Thoracic aorta (tissue), 2 donors: ENCODE measurements at regions not wholly inside any gene's neighbourhood (a gene's known extent, or its start where the extent isn't known, plus 50 kb on each side); places are given as distances from the start of the nearest gene placed in this dataset.

Experiments used
- ATAC-seq: fragments of 150-250 bp; one replicate; pipeline ENCODE4 v1.8.0; 2017; ENCODE audit warnings: low read depth; ENCODE audit not compliant: insufficient number of reproducible peaks, low FRiP score
- DNase-seq: peaks from one replicate; pipeline ENCODE4 v3.0.0-alpha.2; 2020; ENCODE audit warnings: low spot score
- H3K27ac ChIP-seq, 2 donors: fragments of 200-600 bp; sonication (generic); 1 replicate in 1 of 2; 2 replicates in 1 of 2; pipeline ENCODE4 v1.5.1; 2016; ENCODE audit warnings: mild to moderate bottlenecking in 2 of 2, moderate library complexity in 2 of 2
- H3K27me3 ChIP-seq: fragments of 200-600 bp; sonication (generic); replicated peaks from 2 replicates; pipeline ENCODE4 v1.6.0; 2016; ENCODE audit warnings: mild to moderate bottlenecking; ENCODE audit not compliant: insufficient read depth
- H3K36me3 ChIP-seq: fragments of 200-600 bp; sonication (generic); one replicate; pipeline ENCODE4 v1.5.1; 2016
- H3K4me1 ChIP-seq, 2 donors: fragments of 200-600 bp; sonication (generic); 1 replicate in 1 of 2; 2 replicates in 1 of 2; pipeline versions ENCODE4 v1.5.1 to v1.6.0; 2016; ENCODE audit warnings: low read depth in 2 of 2, mild to moderate bottlenecking in 1 of 2; ENCODE audit not compliant: control insufficient read depth in 1 of 2
- H3K4me3 ChIP-seq: fragments of 200-600 bp; sonication (generic); 2 replicates; pipeline ENCODE4 v1.5.1; 2016; ENCODE audit warnings: mild to moderate bottlenecking
- H3K9me3 ChIP-seq: fragments of 200-600 bp; sonication (generic); 2 replicates; pipeline ENCODE4 v1.5.1; 2016
- CTCF ChIP-seq: fragments of 200-600 bp; sonication (generic); IDR thresholded peaks from one replicate; pipeline ENCODE4 v1.5.1; 2019; ENCODE audit warnings: antibody characterized with exemption

GRCh38 chr11:100581318-100581717 lies 105.8 kb upstream of the ARHGAP42 start:
- Histone ChIP-seq H3K36me3 (no peaks in the 10 kb centered on the region), H3K9me3 (no peaks in the 10 kb centered on the region), H3K27ac (no peak overlapping the region), H3K4me3 (no peak overlapping the region), H3K4me1 (no peaks in the 10 kb centered on the region), H3K27me3 (no peaks in the 10 kb centered on the region)
- TF ChIP-seq CTCF, result no peak
- DNase-seq (no peak), ATAC-seq (no peak)

DNA sequence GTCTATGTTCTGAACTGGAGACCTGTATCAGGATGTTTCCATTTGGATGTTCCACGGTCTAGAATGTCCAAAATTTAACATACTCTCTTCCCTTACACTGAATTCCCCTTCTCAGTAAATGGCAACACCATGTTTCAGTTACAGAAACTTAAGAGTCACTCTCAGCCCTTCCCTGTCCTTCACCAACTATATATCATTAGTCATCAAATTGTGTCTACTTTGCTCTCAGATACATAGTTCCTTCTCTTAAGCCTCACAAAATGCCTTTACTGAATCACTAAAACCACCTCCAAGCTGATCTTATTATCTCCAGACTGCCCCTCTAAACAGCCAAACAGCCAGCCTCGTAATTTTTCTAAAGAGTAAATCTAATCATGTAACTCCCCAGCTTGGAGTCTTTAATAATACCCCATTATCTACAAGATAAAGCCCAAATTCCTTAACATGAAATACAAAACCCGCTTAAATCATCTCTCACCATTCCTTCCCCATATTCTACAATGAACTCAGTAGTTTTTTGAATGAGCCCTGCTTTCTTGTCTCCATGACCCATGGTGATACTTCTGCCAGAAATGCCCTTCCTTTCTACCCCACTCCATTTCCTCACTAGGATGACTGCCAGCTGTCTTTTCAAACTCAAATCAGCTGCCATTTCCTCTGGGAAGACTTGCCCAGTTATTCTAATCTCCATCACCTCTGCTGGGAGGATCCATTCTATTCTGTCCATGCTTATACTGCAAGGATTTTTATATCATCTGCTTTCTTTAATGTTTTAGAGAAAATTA lies 102.7 kb upstream of the ARHGAP42 start:
- ATAC-seq, result no peak

DNA sequence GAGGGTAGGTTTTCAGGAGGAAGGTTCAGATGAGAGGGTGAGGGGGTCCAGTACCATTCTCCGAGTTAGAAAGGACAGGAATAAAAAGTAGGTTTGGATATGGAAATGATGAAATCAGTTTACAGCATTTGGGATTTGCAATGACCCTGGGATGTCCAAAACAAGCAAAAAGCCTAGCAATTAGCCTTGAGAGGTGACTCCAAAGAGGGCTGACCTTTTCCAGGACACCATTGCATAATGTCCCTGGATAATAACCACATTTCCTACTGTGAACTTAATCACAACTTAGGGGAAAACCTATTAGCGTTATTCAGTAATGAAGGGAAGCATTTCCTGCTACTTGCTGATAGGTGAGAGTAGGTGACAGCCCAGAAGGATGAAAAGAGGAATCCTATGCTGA lies 101.4 kb upstream of the ARHGAP42 start:
- Histone ChIP-seq H3K27ac (no peak overlapping the region), H3K4me1 (no peaks in the 10 kb centered on the region), H3K4me3 (no peak overlapping the region), H3K36me3 (no peaks in the 10 kb centered on the region), H3K9me3 (no peaks in the 10 kb centered on the region), H3K27me3 (no peaks in the 10 kb centered on the region)
- no peak for TF ChIP-seq CTCF
- no peak for DNase-seq
- no peak for ATAC-seq

More for the DNA sequence above, 102.7 kb upstream of the ARHGAP42 start:
- no peak for DNase-seq
- H3K9me3 ChIP-seq, result no peaks in the 10 kb centered on the region
- no peak for TF ChIP-seq CTCF
- H3K36me3 ChIP-seq, result no peaks in the 10 kb centered on the region
- H3K27me3 ChIP-seq, result no peaks in the 10 kb centered on the region
- H3K4me3 ChIP-seq, result no peak overlapping the region
- H3K4me1 ChIP-seq, result no peaks in the 10 kb centered on the region
- no peak overlapping the region for H3K27ac ChIP-seq

DNA sequence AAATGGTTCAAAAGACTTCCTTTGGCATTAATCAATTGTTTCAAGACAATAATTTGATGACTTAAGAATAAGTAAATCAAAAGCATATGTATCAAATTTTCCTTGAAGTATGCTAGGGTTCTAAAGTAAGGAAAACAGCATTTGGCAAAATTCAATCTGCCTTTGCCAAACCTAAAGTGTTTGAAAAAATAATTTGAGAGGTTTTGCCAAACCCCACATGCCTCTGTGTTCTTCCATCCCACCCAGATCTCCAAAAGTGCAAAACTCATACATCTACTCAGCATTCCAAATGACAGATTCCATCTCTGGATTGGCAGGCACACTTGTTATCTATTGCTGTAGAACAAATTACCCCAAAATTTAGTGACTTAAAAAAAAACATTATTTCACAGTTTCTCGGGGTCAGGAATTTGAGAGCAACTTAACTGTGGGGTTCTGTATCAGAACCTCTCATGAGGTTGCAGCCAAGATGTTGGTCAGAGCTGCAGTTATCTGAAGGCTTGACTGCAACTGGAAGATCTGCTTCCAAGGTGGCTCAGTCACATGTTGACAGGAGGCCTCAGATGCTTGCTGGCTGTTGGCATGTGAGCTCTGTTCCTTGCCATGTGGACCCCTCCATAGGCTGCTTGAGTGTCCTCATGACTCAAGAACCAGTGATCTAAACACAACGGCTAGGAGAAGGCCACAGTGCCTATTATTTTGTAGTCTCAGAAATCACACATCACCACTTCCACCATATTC lies 100.6 kb upstream of the ARHGAP42 start:
- Histone ChIP-seq H3K27me3 (no peaks in the 10 kb centered on the region), H3K27ac (no peak overlapping the region), H3K9me3 (no peaks in the 10 kb centered on the region), H3K4me3 (no peak overlapping the region), H3K4me1 (no peaks in the 10 kb centered on the region), H3K36me3 (no peaks in the 10 kb centered on the region)
- ATAC-seq (no peak), DNase-seq (no peak)
- TF ChIP-seq CTCF, result no peak

DNA sequence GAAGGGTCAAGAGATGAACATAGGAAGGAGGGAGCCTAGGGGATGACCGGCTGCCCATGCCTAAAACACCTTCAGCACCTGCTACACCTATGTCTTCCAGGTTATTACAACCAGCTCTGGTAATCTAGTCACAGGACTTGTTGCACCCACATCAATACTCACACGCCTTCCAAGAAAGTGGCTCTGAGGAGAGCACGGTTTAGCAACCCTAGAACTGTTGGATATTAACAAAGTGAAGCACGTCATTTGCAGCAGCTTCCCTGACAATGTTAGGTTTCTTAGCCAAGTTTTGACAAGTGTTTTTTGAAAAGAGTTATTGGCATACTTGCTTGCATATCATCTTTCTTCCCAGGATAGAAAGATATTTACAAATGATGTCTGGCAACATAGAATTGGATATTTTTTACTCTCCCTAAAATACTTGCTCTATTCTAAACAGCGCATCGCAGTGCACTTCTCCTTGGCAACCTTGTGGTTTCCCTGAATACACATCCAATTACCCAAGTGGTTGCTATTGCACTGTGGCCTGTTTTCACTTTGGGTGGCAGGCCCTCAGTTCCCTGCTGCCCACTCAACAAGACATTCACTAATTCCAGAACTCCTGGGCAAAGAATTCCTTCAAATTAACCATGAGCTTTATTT lies 94.3 kb upstream of the ARHGAP42 start:
- DNase-seq (no peak), ATAC-seq (no peak)
- TF ChIP-seq CTCF, result no peak
- no peaks in the 10 kb centered on the region for H3K27me3 ChIP-seq
- H3K36me3 ChIP-seq, result no peaks in the 10 kb centered on the region
- H3K4me1 ChIP-seq, result no peaks in the 10 kb centered on the region
- H3K9me3 ChIP-seq, result no peaks in the 10 kb centered on the region
- H3K27ac ChIP-seq, result no peak overlapping the region
- no peak overlapping the region for H3K4me3 ChIP-seq
